AG09319 (cell line): ENCODE measurements at regions not wholly inside any gene's neighbourhood (a gene's known extent, or its start where the extent isn't known, plus 50 kb on each side); places are given as distances from the start of the nearest gene placed in this dataset.
"Not testable (repeated sequence)": the region's sequence is repeated elsewhere in the genome, so short reads cannot be mapped to it uniquely, and the experiment has no call there.

Experiments used
- DNase-seq: peaks from one replicate; pipeline ENCODE4 v3.0.0-alpha.2; 2010; ENCODE audit warnings: low read depth; ENCODE audit errors: extremely low read depth
- TF ChIP-seq, protein P1 (sequence below): IDR thresholded peaks from 2 replicates; pipeline ENCODE4 v1.5.1; 2011; ENCODE audit warnings: low read depth, mild to moderate bottlenecking, inconsistent platforms, low read length, moderate library complexity

DNA sequence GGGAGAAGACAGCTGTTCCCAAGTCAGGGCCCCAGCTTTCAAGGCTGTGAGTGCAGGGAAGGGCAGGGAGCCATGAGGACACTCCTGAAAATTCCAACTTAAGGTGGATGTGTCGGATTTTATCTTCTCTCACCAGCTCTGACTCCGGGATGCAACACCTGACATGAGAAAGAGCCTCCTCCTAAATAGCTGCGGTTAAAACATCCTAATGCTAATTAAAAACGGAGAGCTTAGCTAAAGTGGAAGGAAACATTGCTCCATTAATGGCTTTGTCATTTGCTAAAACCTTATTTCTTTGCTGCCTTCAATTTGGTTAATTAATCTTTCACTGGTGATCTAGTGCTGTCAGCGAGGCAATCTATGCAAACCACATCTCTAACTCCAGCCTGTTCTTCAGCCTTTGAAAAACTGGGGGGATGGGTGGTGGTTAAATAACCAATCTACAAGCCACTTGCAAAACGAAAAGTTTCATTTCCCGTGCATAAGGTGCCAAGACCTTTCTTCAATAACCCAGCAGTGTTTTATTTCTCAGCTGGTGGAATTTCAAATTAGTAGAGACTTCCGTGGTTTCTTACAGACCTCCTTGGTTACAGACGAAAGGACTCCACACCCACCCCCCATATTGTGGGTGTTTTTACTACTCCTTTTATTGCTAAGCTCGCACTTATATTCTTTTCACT lies 379.6 kb downstream of the MLLT3 start:
- no peak for DNase-seq

DNA sequence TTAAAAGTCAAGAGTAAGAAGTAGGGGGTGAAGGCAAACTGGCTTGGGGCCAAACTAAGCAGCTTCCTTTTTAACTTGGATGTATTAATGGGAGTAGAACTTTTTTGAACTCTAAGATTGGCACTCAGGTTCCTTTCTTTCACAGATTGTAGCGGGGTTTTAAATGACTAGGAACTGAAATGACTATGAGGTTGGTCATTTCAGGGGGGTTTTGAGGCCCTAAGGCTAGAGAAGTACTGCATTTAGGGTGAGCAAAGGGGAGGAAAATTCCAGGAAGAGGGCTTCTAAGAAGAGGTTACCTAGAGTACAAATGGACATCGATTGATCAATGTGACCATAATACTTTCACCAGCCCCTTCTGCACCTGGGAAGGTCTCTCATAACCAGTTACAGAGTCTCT lies 381.8 kb downstream of the MLLT3 start:
- TF ChIP-seq, protein P1, sequence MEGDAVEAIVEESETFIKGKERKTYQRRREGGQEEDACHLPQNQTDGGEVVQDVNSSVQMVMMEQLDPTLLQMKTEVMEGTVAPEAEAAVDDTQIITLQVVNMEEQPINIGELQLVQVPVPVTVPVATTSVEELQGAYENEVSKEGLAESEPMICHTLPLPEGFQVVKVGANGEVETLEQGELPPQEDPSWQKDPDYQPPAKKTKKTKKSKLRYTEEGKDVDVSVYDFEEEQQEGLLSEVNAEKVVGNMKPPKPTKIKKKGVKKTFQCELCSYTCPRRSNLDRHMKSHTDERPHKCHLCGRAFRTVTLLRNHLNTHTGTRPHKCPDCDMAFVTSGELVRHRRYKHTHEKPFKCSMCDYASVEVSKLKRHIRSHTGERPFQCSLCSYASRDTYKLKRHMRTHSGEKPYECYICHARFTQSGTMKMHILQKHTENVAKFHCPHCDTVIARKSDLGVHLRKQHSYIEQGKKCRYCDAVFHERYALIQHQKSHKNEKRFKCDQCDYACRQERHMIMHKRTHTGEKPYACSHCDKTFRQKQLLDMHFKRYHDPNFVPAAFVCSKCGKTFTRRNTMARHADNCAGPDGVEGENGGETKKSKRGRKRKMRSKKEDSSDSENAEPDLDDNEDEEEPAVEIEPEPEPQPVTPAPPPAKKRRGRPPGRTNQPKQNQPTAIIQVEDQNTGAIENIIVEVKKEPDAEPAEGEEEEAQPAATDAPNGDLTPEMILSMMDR, result no peak
- DNase-seq, result no peak

More for the DNA sequence above, 379.6 kb downstream of the MLLT3 start:
- TF ChIP-seq, protein P1, result no peak

DNA sequence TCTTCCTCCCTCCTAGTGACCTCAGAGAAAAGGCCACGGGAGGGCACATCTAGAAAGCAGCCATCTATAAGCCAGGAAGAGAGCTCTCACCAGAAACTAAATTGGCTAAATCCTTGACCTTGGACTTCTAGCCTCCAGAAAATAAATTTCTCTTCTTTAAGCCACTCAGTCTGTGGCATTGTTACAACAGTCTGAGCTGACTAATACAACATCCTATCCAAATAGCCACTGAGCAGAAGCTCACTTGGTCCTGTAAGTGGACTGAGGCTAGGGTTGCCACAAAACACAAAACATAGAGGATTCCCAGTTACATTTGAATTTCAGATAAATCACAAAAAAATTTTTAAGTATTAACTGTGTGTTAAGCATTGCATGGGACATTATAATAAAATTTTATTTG lies 383.4 kb downstream of the MLLT3 start:
- TF ChIP-seq, protein P1, result no peak
- no peak for DNase-seq

DNA sequence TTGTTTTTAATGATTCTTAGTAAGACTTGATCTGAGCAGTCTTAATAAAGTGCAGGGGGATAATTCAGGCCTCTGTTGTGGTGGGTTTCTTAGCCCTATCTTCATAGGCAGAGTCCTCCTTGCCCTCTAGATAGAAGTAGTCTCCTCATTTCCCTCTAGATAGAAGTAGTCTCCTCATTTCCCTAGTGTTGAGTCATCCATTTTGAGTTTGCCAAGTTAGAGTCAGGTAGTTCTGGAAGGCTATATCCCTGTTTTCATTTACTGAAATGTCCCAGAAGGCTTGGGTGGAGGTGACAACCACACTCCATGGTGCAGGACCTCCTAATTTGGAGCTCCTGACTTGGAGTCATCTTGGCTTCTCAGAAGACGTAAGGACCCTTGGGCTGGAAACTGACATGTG lies 384.6 kb downstream of the MLLT3 start:
- DNase-seq, result no peak
- TF ChIP-seq, protein P1, result no peak

DNA sequence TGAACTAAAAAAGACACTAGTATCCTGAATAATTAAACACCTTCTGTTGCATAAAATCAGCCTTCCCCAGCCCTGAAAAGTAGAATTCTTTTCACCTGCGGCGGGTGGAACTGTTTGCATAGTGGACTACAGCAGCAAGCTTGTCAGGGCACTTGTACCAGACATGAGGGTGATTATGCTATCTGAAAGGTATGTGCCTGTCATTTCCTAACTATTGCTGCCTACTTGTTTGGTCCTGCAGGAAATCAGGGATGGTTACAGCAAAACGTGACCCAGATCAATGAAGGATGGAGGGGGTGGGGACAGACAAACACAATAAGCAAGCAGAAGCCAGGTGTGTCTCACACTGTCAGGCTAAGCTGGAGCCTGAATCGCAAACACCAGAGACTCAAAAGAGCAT lies 385.6 kb downstream of the MLLT3 start:
- no peak for DNase-seq
- TF ChIP-seq, protein P1, result no peak

DNA sequence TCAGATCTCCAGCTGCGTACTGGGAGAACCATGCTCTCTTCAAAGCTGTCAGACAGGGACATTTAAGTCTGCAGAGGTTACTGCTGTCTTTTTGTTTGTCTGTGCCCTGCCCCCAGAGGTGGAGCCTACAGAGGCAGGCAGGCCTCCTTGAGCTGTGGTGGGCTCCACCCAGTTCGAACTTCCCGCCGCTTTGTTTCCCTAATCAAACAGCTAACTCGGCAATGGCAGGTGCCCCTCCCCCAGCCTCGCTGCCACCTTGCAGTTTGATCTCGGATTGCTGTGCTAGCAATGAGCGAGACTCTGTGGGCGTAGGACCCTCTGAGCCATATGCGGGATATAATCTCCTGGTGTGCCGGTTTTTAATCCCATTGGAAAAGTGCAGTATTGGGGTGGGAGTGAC lies 387.1 kb downstream of the MLLT3 start:
- DNase-seq, result not testable (repeated sequence)

DNA sequence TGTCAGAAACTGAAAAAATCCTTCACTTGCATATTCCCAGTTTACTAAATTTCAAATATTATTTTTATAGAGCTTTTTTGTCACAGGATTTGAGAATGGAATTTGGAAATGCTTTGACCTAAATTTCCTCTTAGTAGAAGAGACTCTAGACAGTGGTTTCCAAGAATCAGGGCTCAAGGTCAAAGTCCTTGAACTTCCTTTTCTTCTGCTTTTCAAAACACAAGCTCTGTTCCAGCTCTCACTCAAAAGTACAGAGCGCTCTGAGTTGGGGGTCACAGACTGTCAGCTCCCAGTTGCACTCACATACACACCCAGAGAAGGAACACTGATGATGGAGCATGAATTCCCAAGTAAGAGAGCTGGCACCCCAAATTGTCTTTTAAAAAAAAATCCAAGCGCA lies 394.2 kb downstream of the MLLT3 start:
- TF ChIP-seq, protein P1, result no peak
- no peak for DNase-seq
